Kidney epithelial cell (primary cell): ENCODE measurements at regions not wholly inside any gene's neighbourhood (a gene's known extent, or its start where the extent isn't known, plus 50 kb on each side); places are given as distances from the start of the nearest gene placed in this dataset.
A peak's percentile ranks its signal among the peaks of the same experiment; 100 is the strongest.

Source experiments
- DNase-seq: peaks from one replicate; pipeline ENCODE4 v3.0.0-alpha.2; 2010; ENCODE audit warnings: low read depth
- H3K27me3 ChIP-seq: 2 replicates; pipeline ENCODE4 v1.6.0; 2011; ENCODE audit warnings: low read length; ENCODE audit not compliant: control insufficient read depth, insufficient read depth
- H3K36me3 ChIP-seq: 2 replicates; pipeline ENCODE4 v1.5.1; 2011; ENCODE audit warnings: low read length; ENCODE audit not compliant: control insufficient read depth, insufficient read depth
- H3K4me3 ChIP-seq: 2 replicates; pipeline ENCODE4 v1.5.1; 2011; ENCODE audit warnings: low read depth, mild to moderate bottlenecking, control low read depth, low read length
- TF ChIP-seq, protein P1 (sequence below): IDR thresholded peaks from 2 replicates; pipeline ENCODE4 v1.5.1; 2011; ENCODE audit warnings: mild to moderate bottlenecking, moderate library complexity, low read length, control low read depth, inconsistent platforms; ENCODE audit not compliant: insufficient read depth, poor library complexity, severe bottlenecking

DNA sequence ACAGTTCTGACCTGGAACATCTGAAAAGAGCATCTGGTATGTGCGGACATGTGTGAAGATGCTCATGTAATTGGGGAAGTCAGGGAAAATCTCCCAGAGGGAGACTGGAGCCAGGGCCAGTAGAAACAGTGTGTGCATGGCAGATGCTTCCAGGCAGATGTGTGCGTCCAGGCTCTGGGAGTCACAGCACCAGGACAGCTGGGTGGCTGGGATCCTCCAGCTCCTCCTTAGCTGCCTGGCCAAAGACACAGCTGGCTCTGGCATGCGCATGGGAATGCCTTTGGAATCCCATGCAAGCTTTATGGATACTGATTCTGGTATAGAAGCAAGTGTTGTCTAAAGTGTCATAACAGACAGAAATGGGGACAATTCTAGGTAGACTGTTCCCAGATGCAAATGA lies 369.7 kb downstream of the INSIG2 start:
- no peak for DNase-seq
- TF ChIP-seq, protein P1, sequence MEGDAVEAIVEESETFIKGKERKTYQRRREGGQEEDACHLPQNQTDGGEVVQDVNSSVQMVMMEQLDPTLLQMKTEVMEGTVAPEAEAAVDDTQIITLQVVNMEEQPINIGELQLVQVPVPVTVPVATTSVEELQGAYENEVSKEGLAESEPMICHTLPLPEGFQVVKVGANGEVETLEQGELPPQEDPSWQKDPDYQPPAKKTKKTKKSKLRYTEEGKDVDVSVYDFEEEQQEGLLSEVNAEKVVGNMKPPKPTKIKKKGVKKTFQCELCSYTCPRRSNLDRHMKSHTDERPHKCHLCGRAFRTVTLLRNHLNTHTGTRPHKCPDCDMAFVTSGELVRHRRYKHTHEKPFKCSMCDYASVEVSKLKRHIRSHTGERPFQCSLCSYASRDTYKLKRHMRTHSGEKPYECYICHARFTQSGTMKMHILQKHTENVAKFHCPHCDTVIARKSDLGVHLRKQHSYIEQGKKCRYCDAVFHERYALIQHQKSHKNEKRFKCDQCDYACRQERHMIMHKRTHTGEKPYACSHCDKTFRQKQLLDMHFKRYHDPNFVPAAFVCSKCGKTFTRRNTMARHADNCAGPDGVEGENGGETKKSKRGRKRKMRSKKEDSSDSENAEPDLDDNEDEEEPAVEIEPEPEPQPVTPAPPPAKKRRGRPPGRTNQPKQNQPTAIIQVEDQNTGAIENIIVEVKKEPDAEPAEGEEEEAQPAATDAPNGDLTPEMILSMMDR, result no peak
- H3K36me3 ChIP-seq, result no peaks in the 10 kb centered on the region
- no peak overlapping the region for H3K4me3 ChIP-seq
- no peaks in the 10 kb centered on the region for H3K27me3 ChIP-seq

DNA sequence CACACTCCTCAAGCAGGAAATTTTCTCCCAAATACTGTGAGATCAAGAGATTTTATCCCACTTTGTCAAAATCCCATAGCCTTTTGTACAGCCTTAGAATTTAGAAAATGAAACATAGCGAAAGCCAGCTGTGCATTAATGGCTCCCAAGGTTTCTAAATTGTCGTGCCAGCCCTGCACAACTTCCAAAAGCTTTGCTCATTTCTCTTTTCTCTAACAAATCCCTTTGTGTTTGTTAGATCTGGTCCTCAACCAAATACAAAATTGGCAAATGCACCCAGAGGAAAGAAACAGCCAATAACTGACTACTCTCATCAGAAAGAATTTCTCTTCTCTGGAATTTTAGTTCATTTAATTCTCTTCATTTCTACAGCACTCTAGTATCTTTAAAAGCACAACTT lies 361.1 kb downstream of the INSIG2 start:
- Histone ChIP-seq H3K27me3 (no peaks in the 10 kb centered on the region), H3K36me3 (no peaks in the 10 kb centered on the region), H3K4me3 (no peak overlapping the region)
- TF ChIP-seq, protein P1, result no peak
- no peak for DNase-seq

DNA sequence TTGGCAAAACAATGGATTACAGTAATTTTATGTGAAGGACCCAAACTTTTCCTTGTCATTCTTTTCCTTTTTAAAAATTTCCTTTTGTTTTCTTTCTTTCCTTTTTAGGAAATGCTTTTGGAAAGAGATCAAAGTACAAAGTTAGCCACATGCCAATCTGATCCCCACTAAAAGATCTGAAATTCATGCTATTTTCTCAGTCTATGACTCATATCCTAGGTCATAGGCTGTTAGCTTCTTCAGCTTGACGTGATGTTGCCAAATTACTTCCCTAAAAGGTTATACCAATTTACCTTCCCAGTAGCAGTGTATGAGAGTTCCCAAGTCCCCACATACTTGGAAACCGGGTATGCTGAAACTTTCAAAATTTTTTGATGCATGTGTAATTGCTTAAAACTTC lies 355.3 kb downstream of the INSIG2 start:
- no peak overlapping the region for H3K4me3 ChIP-seq
- TF ChIP-seq, protein P1, result no peak
- H3K27me3 ChIP-seq, result no peaks in the 10 kb centered on the region
- DNase-seq, result peak; percentile 56
- no peaks in the 10 kb centered on the region for H3K36me3 ChIP-seq

DNA sequence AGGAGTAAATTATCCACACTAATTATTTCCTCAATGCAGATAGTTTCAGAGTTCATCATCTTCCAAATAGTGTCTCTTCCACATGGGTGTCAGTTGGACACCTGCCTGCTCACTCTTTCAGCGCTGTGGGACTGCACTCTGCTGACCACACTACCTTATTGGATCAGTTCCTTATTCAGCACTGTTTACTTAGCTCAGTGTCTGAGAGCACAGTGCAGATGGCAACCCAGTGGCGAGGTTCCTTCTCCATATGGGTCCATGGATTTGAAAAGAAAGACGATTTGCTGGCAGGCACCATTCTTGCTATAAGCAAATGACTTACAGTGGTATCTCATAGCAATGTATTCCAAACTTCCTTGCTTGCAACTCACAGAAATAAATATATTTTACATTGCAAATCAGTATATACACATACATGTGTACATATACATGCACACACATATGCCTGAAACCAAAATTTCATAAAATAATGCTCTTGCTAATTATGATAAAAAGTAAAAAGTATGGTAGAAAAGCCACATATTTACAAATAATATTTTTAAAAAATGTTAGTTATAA lies 354.8 kb downstream of the INSIG2 start:
- TF ChIP-seq, protein P1, result no peak
- Histone ChIP-seq H3K4me3 (no peak overlapping the region), H3K36me3 (no peaks in the 10 kb centered on the region), H3K27me3 (no peaks in the 10 kb centered on the region)
- no peak for DNase-seq

DNA sequence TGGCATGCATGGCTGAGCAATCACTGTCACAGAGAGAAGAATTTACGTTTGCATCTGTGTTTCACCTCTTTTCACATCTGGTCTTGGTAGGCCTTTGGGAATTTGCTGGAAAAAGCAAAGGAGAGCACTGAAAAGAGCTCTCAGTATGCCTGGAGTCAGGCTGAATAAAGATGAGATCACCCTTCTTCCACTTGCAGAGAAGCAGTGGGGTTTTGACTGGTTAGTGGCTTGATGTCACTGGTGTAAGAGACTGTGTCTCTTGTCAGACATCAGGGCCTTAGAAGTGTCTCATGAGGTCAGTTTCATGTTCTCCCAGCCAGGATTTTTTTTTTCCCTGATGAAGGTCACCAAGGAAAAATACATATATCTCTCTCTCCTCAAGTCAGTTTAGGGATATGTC lies 353.8 kb downstream of the INSIG2 start:
- no peak overlapping the region for H3K4me3 ChIP-seq
- H3K36me3 ChIP-seq, result no peaks in the 10 kb centered on the region
- no peak for DNase-seq
- TF ChIP-seq, protein P1, result no peak
- no peaks in the 10 kb centered on the region for H3K27me3 ChIP-seq

DNA sequence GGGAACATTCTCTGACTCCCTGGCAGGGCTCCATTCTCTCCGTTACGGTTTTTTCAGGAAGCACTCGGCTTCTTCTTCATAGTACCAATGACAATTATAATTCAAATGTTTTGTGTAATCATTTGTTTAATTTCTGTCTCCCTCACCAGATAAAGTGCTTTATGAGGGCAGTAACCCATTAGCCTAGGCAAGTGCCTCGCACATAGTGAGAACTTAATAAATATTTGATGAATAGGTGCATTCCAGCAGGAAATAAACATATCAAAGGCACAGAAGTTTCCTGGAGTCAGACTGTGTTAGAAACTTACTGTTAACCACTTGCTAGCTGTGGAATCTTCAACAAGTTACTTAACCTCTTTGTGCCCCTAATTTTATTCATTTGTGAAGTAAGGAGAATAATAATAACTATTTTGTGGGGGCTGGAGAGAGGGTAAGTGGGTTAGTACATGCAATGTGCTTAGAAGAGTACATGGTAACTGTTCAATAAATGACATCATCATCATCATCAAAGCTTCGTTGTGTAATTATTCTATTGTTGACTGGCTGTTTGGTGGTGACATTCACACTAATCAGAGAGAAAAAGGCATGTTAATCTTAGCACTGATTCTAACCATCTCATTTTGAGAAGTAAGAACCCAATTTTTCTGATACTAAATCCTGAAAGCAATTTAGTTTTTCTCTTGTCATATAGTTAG lies 352.3 kb downstream of the INSIG2 start:
- DNase-seq, result no peak
- Histone ChIP-seq H3K4me3 (no peak overlapping the region), H3K27me3 (no peaks in the 10 kb centered on the region), H3K36me3 (no peaks in the 10 kb centered on the region)
- TF ChIP-seq, protein P1, result no peak
